NCI-H446 (cell line): ENCODE measurements at regions not wholly inside any gene's neighbourhood (a gene's known extent, or its start where the extent isn't known, plus 50 kb on each side); places are given as distances from the start of the nearest gene placed in this dataset.
A peak's percentile ranks its signal among the peaks of the same experiment; 100 is the strongest.

Source experiments
- DNase-seq, 2 experiments: peaks; one replicate each; lab custom pipeline; 2025; lab: John Stamatoyannopoulos, UW

GRCh38 chr1:67615886-67616285 is 69.1 kb upstream of the GADD45A start:
- DNase-seq, result no peak

- DNase-seq, result no peak
Observed at GRCh38 chr1:67616394-67616985, 68.5 kb upstream of the GADD45A start.

GRCh38 chr1:67618285-67619018 is 66.5 kb upstream of the GADD45A start:
- DNase-seq, result no peak

GRCh38 chr1:67619080-67619479 is 65.9 kb upstream of the GADD45A start:
- DNase-seq, result no peak

GRCh38 chr1:67623906-67624305 is 61.1 kb upstream of the GADD45A start:
- no peak for DNase-seq

- DNase-seq, result no peak
Observed at GRCh38 chr1:67624680-67625079, 60.3 kb upstream of the GADD45A start.

- DNase-seq, result no peak
Observed at GRCh38 chr1:67626090-67626860, 58.7 kb upstream of the GADD45A start.

- DNase-seq, result peak in 1 of 2 experiments; percentile 8
Observed at GRCh38 chr1:67626861-67627235, 58.2 kb upstream of the GADD45A start.

GRCh38 chr1:67627336-67627735 is 57.7 kb upstream of the GADD45A start:
- no peak for DNase-seq

GRCh38 chr1:67627906-67628305 is 57.1 kb upstream of the GADD45A start:
- DNase-seq, result no peak

- peak in 1 of 2 experiments; percentile 57 for DNase-seq
Observed at GRCh38 chr1:67629370-67630075, 55.5 kb upstream of the GADD45A start.

GRCh38 chr1:67630438-67631045 is 54.5 kb upstream of the GADD45A start:
- DNase-seq, result no peak

GRCh38 chr1:67632356-67632755 is 52.6 kb upstream of the GADD45A start:
- DNase-seq, result no peak

GRCh38 chr1:67632811-67633655 is 52.0 kb upstream of the GADD45A start:
- DNase-seq, result no peak

GRCh38 chr1:67634396-67634935 is 50.5 kb upstream of the GADD45A start:
- DNase-seq, result no peak

- DNase-seq, result no peak
Observed at GRCh38 chr1:67635055-67635809, 49.8 kb upstream of the GADD45A start.
